ENCODE measurements at regions not wholly inside any gene's neighbourhood (a gene's known extent, or its start where the extent isn't known, plus 50 kb on each side); places are given as distances from the start of the nearest gene placed in this dataset.

- Histone ChIP-seq H3K36me3 (ENCODE audit: control insufficient read depth, insufficient read depth, low read length) (no peaks in the 10 kb centered on the region), H3K9me3 (ENCODE audit: control insufficient read depth, insufficient read depth, low read depth, low read length) (no peaks in the 10 kb centered on the region), H3K27me3 (ENCODE audit: control insufficient read depth, insufficient read depth, low read length) (no peaks in the 10 kb centered on the region; the same call in 1 of the 2 replicates), H3K4me3 (ENCODE audit: low read depth in 2 of 2, low read length in 2 of 2) (no peak overlapping the region), H3K4me1 (ENCODE audit: control insufficient read depth, insufficient read depth, low read length) (no peaks in the 10 kb centered on the region), H3K27ac (ENCODE audit: low read length) (no peak overlapping the region)
- intact Hi-C loops (cut with micrococcal nuclease; ENCODE audit: unreplicated experiment) (no loop called here), in situ Hi-C loops (cut with HindIII; ENCODE audit: low pct_unique_long_range_greater_than_20kb, low sequenced_read_pairs) (no loop called here)
- no TSS peak for BruUV-seq (replicated peaks)
- TF ChIP-seq REST (IDR thresholded peaks at IDR 0.05; ENCODE audit: insufficient read depth in 1 of 2, low read depth in 2 of 2, low read length in 1 of 2) (no peak), CTCF (IDR thresholded peaks at IDR 0.05) (no peak), SIN3A (IDR thresholded peaks at IDR 0.05; ENCODE audit: borderline replicate concordance, insufficient read depth, low read depth, low read length) (no peak), TCF7L2 (IDR thresholded peaks at IDR 0.05; ENCODE audit: low read depth, low read length) (no peak), POLR2AphosphoS5 (IDR thresholded peaks at IDR 0.05; ENCODE audit: low read depth, low read length) (no peak)
- CTCF ChIA-PET = no interaction called here
- POLR2A ChIA-PET = no interaction called here
- DNase-seq (ENCODE audit: low read depth, low spot score) = no peak
- ATAC-seq = no peak
These were observed 69.7 kb upstream of the RANBP3L start for GRCh38 chr5:36371366-36371765.

GRCh38 chr5:36373527-36374086 is 71.9 kb upstream of the RANBP3L start:
- BruUV-seq (replicated peaks) = no TSS peak
- CTCF ChIA-PET = no interaction called here
- H3K36me3 ChIP-seq (ENCODE audit: control insufficient read depth, insufficient read depth, low read length) = no peaks in the 10 kb centered on the region
- in situ Hi-C loops (cut with HindIII; ENCODE audit: low pct_unique_long_range_greater_than_20kb, low sequenced_read_pairs) = no loop called here
- ATAC-seq (no peak), DNase-seq (ENCODE audit: low read depth, low spot score) (no peak)
- no peak overlapping the region for H3K4me3 ChIP-seq (ENCODE audit: low read depth in 2 of 2, low read length in 2 of 2)
- no peaks in the 10 kb centered on the region; the same call in 1 of the 2 replicates for H3K27me3 ChIP-seq (ENCODE audit: control insufficient read depth, insufficient read depth, low read length)
- no peaks in the 10 kb centered on the region for H3K9me3 ChIP-seq (ENCODE audit: control insufficient read depth, insufficient read depth, low read depth, low read length)
- H3K27ac ChIP-seq (ENCODE audit: low read length) = no peak overlapping the region
- H3K4me1 ChIP-seq (ENCODE audit: control insufficient read depth, insufficient read depth, low read length) = no peaks in the 10 kb centered on the region
- intact Hi-C loops (cut with micrococcal nuclease; ENCODE audit: unreplicated experiment) = no loop called here
- TF ChIP-seq CTCF (IDR thresholded peaks at IDR 0.05) (no peak), TCF7L2 (IDR thresholded peaks at IDR 0.05; ENCODE audit: low read depth, low read length) (no peak), POLR2AphosphoS5 (IDR thresholded peaks at IDR 0.05; ENCODE audit: low read depth, low read length) (no peak), REST (IDR thresholded peaks at IDR 0.05; ENCODE audit: insufficient read depth in 1 of 2, low read depth in 2 of 2, low read length in 1 of 2) (no peak), SIN3A (IDR thresholded peaks at IDR 0.05; ENCODE audit: borderline replicate concordance, insufficient read depth, low read depth, low read length) (no peak)
- POLR2A ChIA-PET = no interaction called here

Data from Panc1 (cell line).